ENCODE measurements at regions not wholly inside any gene's neighbourhood (a gene's known extent, or its start where the extent isn't known, plus 50 kb on each side); places are given as distances from the start of the nearest gene placed in this dataset.

DNA sequence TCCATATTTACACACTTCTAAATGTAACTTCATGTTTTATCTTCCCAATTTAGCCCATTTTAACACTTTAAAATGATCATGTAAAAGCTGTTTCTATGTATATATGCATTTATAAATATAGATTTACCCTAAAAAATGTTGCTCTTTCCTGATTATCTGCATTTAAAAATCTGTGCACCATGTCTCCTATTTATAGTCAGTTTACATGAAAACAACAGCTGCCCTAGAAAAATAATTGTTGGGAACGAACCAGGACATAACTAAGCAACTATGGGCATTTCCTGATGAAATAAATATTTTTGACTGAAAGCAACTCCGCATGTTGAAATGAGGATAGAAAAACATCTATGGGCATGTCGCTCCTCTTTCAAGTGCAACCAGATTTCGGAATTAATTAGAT lies 1368.2 kb downstream of the FAM181B start:
- no peak for TF ChIP-seq JUND (IDR thresholded peaks at IDR 0.05; ENCODE audit: low read depth)
- in situ Hi-C loops (cut with HindIII; ENCODE audit: low pct_unique_long_range_greater_than_20kb, low sequenced_read_pairs): no loop called here
- DNase-seq (ENCODE audit: low read depth in 1 of 2, low spot score in 1 of 2): no peak

DNA sequence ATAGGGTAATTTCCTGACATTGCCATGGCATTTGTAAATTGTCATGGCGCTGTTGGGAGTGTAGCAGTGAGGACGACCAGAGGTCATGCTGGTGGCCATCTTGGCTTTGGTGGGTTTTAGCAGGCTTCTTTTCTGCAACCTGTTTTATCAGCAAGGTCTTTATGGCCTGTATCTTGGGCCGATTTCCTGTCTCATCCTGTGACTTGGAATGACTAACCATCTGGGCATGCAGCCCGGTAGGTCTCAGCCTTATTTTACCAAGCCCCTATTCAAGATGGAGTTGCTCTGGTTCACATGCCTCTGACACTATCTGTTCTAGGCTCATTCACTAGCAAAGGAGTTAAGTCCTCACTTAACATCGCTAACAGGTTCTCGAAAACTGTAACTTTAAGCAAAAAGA lies 1374.2 kb downstream of the FAM181B start:
- TF ChIP-seq JUND (IDR thresholded peaks at IDR 0.05; ENCODE audit: low read depth): no peak
- DNase-seq (ENCODE audit: low read depth in 1 of 2, low spot score in 1 of 2): no peak
- in situ Hi-C loops (cut with HindIII; ENCODE audit: low pct_unique_long_range_greater_than_20kb, low sequenced_read_pairs): no loop called here

DNA sequence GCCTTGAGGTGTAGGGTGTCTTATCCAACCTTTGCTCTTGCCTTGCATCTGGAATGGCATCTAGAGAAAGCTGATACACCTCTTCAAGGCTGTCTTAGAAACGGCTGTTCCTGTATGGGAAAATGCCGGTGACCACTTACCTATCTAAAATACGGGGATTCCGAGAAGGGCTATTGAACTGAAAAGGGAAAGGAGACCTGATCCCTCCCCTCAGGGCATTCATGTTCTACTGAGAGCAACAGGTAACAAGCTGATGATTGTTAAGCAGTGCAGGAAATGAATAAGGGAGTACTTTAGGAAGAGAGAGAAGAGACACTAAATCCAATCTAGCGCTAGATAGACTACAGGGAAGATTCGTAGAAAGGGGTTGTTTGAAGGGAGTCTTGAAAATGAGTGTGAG lies 1388.1 kb downstream of the FAM181B start:
- no peak for DNase-seq (ENCODE audit: low read depth in 1 of 2, low spot score in 1 of 2)
- TF ChIP-seq JUND (IDR thresholded peaks at IDR 0.05; ENCODE audit: low read depth): no peak
- in situ Hi-C loops (cut with HindIII; ENCODE audit: low pct_unique_long_range_greater_than_20kb, low sequenced_read_pairs): no loop called here

DNA sequence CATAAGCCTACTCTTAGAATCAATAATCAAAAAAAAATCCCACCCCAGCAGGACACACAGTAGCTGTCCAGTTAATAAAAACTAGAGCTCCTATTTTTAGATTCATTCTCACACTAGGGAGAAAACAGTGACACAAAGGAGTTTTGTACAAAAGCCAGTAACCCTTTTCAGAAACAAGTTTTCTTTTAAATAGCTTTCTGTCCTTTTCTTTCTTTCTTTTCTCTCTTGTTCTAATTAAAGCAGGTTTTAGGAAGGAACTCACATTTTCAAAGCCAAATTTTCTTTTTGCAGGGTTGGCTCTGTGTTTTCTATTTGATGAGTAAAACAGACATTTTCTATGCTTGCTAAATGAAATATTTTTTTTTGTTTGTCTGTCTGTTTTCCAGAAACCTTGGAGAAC lies 1390.7 kb downstream of the FAM181B start:
- TF ChIP-seq JUND (IDR thresholded peaks at IDR 0.05; ENCODE audit: low read depth): no peak
- in situ Hi-C loops (cut with HindIII; ENCODE audit: low pct_unique_long_range_greater_than_20kb, low sequenced_read_pairs): no loop called here
- DNase-seq (ENCODE audit: low read depth in 1 of 2, low spot score in 1 of 2): no peak

DNA sequence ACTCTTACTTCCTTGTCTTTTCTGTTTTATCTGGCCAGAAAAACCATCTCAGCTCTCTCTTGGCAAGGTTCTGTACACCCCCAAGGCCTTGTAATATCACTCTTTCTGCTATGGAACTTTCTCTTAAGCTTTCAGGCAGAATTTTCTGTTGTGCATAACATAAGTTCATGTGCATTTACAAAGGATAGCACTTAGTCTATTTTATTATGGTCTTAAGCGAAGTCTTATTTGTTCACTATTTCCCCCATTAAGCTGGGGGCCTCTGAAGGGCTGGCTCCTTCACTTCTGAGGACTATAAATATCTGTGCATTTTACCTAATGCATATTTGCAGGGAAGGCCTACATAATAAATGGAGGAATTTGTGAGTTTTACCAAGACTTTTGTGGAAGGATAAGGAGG lies 1393.4 kb downstream of the FAM181B start:
- in situ Hi-C loops (cut with HindIII; ENCODE audit: low pct_unique_long_range_greater_than_20kb, low sequenced_read_pairs): no loop called here
- DNase-seq (ENCODE audit: low read depth in 1 of 2, low spot score in 1 of 2): no peak
- no peak for TF ChIP-seq JUND (IDR thresholded peaks at IDR 0.05; ENCODE audit: low read depth)

DNA sequence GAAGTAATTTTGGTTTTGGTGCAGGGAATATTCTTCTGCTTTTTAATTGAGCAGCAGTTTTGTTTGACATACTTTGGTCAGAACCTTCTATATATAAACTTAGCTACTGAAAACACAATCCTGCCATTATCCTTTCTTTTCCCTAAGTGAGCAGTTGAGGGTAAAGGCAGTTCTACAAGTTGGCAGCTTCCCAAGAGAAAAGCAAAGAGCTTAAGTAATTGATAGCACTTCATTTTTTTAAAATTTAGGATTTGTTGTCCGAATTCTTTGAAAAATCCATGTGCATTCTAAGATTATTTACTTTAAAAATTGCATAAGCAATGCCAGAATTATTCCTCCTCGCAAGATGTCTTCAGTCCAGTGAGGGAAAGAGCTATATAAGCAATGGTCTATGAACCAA lies 1394.1 kb downstream of the FAM181B start:
- TF ChIP-seq JUND (IDR thresholded peaks at IDR 0.05; ENCODE audit: low read depth): no peak
- no peak for DNase-seq (ENCODE audit: low read depth in 1 of 2, low spot score in 1 of 2)
- in situ Hi-C loops (cut with HindIII; ENCODE audit: low pct_unique_long_range_greater_than_20kb, low sequenced_read_pairs): no loop called here

DNA sequence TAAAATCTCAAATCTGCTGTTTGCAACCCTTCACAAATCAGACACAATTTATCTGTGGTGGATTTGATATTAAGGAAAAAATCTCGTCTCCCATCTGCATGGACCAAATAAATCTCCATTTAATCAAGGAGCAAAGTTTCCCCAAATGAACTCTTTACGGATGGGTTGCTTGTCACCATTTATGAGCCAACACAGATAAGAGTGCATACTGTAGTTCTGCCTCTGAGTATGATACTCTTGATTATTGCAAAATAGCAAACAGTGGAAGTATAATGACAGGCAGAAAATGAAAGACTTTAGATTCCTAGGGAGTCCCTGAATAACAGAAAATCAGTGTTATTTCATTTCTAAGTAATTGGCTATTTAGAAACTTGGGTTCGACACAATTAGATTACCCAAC lies 1395.9 kb downstream of the FAM181B start:
- no peak for DNase-seq (ENCODE audit: low read depth in 1 of 2, low spot score in 1 of 2)
- in situ Hi-C loops (cut with HindIII; ENCODE audit: low pct_unique_long_range_greater_than_20kb, low sequenced_read_pairs): no loop called here
- no peak for TF ChIP-seq JUND (IDR thresholded peaks at IDR 0.05; ENCODE audit: low read depth)

DNA sequence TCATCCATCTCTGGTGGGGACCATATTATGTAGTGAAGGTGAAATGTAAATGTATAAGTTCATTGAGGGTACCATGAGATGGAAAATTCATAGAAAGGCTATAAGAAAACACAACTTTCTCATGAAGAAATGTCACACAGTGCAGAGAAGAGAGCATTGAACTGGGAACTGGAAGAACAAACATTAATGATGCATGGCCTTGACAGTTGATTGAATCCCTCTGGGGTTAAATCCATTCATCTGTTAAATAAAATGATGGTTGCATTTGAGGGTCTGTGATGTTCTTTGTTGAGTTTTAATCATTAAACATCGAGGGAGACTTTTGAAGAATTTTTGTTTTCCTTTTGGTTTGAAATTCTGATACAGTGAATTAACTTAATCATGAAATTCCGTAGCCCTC lies 1401.4 kb downstream of the FAM181B start:
- in situ Hi-C loops (cut with HindIII; ENCODE audit: low pct_unique_long_range_greater_than_20kb, low sequenced_read_pairs): no loop called here
- no peak for TF ChIP-seq JUND (IDR thresholded peaks at IDR 0.05; ENCODE audit: low read depth)
- no peak for DNase-seq (ENCODE audit: low read depth in 1 of 2, low spot score in 1 of 2)

DNA sequence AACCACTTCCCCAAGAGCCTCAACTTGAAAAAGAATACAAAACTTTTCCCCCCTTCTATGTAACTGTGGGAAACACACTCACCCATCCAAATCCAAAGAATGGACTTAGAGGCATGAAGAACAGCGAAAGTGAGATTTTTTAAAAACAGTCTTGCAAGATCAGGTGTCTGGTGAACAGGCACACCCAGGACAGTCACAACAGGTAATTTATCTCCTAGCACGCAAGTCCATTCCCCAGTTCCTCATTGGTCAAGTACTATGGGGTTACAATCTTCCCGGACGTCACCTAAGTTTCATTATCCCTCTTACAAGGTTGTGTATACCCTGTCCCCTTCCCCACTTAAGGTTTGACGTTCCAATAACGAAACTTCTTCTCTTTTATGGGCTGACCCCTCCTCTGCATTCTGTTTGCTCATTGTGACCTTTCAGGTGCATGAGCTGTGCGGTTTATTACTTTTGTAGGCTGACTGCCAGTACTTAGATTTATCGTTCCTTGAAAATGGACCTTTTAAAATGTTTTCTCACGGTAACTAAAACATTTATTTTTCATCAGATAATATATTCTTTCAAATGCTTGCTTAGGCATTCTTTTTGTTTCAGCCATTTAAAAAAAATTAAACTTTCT lies 1401.9 kb downstream of the FAM181B start:
- in situ Hi-C loops (cut with HindIII; ENCODE audit: low pct_unique_long_range_greater_than_20kb, low sequenced_read_pairs): no loop called here
- DNase-seq (ENCODE audit: low read depth in 1 of 2, low spot score in 1 of 2): no peak
- TF ChIP-seq JUND (IDR thresholded peaks at IDR 0.05; ENCODE audit: low read depth): no peak

DNA sequence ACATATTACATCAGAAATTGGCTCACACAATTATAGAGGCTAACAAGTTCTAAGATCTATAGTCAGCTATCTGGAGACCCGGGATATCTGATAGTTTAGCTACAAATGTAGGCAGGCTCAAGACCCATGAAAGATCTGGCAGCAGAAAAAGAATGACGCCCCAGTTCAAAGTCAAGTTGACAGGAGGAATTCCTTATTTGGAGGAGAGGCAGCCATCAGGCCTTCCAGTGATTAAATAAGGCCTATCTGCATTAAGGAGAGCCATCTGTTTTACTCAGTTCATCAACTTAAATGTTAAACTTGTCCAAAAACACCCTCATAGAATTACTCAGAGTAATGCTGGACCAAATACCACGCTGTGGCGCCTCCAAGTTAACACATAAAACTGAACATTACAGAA lies 1402.6 kb downstream of the FAM181B start:
- no peak for DNase-seq (ENCODE audit: low read depth in 1 of 2, low spot score in 1 of 2)
- in situ Hi-C loops (cut with HindIII; ENCODE audit: low pct_unique_long_range_greater_than_20kb, low sequenced_read_pairs): no loop called here
- TF ChIP-seq JUND (IDR thresholded peaks at IDR 0.05; ENCODE audit: low read depth): no peak

DNA sequence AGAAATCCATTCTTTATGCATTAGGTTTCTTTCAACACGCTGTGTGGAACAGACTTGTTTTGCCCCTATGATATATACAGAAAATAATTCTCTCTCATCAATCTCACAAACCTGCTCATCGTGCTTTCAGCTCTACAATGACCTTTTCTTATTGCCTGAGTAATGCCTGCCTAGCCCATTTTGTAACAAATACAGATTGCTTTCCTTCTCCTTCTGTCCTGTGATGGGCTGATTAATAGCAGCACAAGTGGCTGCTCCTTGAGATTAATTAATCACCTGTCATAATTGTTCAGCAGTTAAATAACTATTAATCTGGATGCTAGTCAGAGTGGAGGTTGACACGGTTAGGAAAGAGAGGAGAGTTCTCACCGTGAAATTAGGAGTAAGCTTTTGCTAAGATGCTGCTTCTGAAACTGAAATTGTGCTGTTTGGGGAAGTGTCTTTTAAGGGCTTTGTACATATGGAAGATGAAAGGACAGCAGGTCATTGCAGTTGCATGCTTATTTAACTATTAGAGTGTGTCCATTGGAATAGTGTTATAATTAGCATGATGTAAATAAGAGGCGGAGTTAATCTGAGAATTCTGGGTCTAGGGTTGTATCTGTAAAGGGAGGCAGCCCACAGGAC lies 1430.5 kb downstream of the FAM181B start:
- DNase-seq (ENCODE audit: low read depth in 1 of 2, low spot score in 1 of 2): no peak
- TF ChIP-seq JUND (IDR thresholded peaks at IDR 0.05; ENCODE audit: low read depth): no peak
- in situ Hi-C loops (cut with HindIII; ENCODE audit: low pct_unique_long_range_greater_than_20kb, low sequenced_read_pairs): no loop called here

DNA sequence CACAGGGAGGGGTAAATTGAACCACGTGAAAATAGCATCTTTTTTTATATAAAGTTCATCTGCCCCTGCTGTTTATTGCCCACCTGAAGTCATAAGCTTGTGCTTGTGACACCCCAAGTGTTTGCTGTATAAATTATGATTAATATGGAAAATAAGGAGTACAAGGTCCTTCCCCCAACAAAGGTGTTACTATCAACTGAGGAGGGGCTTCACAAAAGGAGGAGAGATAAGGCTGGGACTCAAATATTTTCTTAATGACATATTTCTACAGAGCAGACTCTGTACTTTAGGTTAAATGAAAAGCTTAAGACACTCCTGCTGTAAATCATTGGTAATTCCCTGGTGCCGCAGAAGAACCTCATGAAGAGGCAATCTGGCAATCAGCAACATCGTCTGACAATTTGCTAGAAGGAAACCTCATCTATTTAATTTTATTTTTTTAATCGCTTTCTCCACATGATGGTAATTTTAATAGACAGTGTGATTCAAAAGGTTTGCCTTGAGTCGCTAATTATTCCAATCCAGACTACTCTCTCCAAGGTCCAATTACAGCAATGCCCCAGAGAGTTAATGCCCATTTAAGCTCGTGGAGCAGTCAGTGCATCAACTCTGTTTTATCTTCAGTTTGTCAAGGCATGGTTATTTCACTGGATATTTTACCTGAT lies 1432.4 kb downstream of the FAM181B start:
- no peak for DNase-seq (ENCODE audit: low read depth in 1 of 2, low spot score in 1 of 2)
- in situ Hi-C loops (cut with HindIII; ENCODE audit: low pct_unique_long_range_greater_than_20kb, low sequenced_read_pairs): no loop called here
- TF ChIP-seq JUND (IDR thresholded peaks at IDR 0.05; ENCODE audit: low read depth): no peak

DNA sequence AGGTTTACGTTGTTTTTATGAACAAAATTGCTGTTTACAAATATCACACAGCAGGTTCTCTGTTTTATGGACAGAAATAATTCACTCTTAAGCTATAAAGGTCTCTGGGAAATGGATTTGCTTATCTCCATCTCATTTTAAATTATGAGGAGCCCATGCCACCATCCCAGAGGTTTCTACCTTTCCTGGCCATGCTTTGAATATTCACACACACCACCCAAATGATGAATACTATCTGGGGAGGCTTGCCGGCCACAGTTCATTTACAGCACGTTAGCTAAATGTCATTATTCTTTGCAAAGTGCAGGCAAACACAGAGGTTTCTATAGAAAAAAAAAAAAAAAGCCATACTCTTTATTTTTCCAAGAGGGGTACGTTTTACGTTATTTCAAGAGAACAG lies 1446.7 kb downstream of the FAM181B start:
- TF ChIP-seq JUND (IDR thresholded peaks at IDR 0.05; ENCODE audit: low read depth): no peak
- in situ Hi-C loops (cut with HindIII; ENCODE audit: low pct_unique_long_range_greater_than_20kb, low sequenced_read_pairs): no loop called here
- no peak for DNase-seq (ENCODE audit: low read depth in 1 of 2, low spot score in 1 of 2)
